T-cell (primary cell): ENCODE measurements at regions not wholly inside any gene's neighbourhood (a gene's known extent, or its start where the extent isn't known, plus 50 kb on each side); places are given as distances from the start of the nearest gene placed in this dataset.

Experiments used
- ATAC-seq, 4 experiments: fragments of 200-7000 bp in 3 of 4; fragments of 150-1000 bp in 1 of 4; cut with Tn5 transposase; replicated peaks in 1 of 4; 1 replicate in 3 of 4; 2 replicates in 1 of 4; pipeline ENCODE4 v1.10.0; 2021; ENCODE audit warnings: moderate library complexity in 3 of 4, mild to moderate bottlenecking in 2 of 4, moderate number of reproducible peaks in 1 of 4
- CTCF ChIA-PET, 2 donors: fragments of 300-600 bp; sonication (Branson Sonifier 250); formaldehyde crosslinking; loops; one replicate each; lab custom pipeline; 2022; ENCODE audit warnings: antibody characterized with exemption in 2 of 2; lab: Charles Lee
- POLR2A ChIA-PET, 2 donors: fragments of 300-600 bp; sonication (Branson Sonifier 250); formaldehyde crosslinking; loops; one replicate each; lab custom pipeline; 2022; ENCODE audit warnings: antibody characterized with exemption in 2 of 2; lab: Charles Lee
- DNase-seq, 35 experiments: peaks; one replicate each; pipeline versions ENCODE4 v3.0.0 to v3.0.0-alpha.2; 2013 to 2023
- H3K27ac ChIP-seq: one replicate; pipeline ENCODE4 v1.5.1; 2013; ENCODE audit warnings: low read length
- H3K27me3 ChIP-seq, 2 experiments: replicated peaks in 1 of 2; 1 replicate in 1 of 2; 2 replicates in 1 of 2; pipeline versions ENCODE4 v1.6.1 to v1.7.0; 2013; ENCODE audit warnings: low read length in 1 of 2, mixed read lengths in 1 of 2; ENCODE audit not compliant: control insufficient read depth in 2 of 2, insufficient read depth in 2 of 2; ENCODE audit errors: extremely low read depth in 1 of 2
- H3K36me3 ChIP-seq, 2 donors: 1 replicate in 1 of 2; 2 replicates in 1 of 2; pipeline versions ENCODE4 v1.6.1 to v1.7.0; 2013; ENCODE audit warnings: low read length in 1 of 2; ENCODE audit not compliant: control insufficient read depth in 2 of 2, insufficient read depth in 1 of 2; ENCODE audit errors: extremely low read depth in 1 of 2
- H3K4me1 ChIP-seq, 2 experiments: 1 replicate in 1 of 2; 2 replicates in 1 of 2; pipeline versions ENCODE4 v1.6.1 to v1.7.0; 2013; ENCODE audit warnings: low read length in 2 of 2, mixed read lengths in 1 of 2; ENCODE audit not compliant: insufficient read depth in 2 of 2, control insufficient read depth in 1 of 2; ENCODE audit errors: extremely low read depth in 1 of 2
- H3K4me3 ChIP-seq, 2 donors: 1 replicate in 1 of 2; 2 replicates in 1 of 2; pipeline versions ENCODE4 v1.5.1 to v1.7.0; 2013; ENCODE audit warnings: mild to moderate bottlenecking in 2 of 2, low read length in 1 of 2, moderate library complexity in 1 of 2; ENCODE audit not compliant: control insufficient read depth in 1 of 2; ENCODE audit errors: extremely low read depth in 1 of 2
- H3K9me3 ChIP-seq: 2 replicates; pipeline ENCODE4 v1.7.0; 2013
- H3K27ac Mint-ChIP-seq, 2 donors: one replicate each; pipeline ENCODE4 v1.8.0; 2020 to 2021; ENCODE audit warnings: mild to moderate bottlenecking in 2 of 2, mixed read lengths in 2 of 2
- H3K27me3 Mint-ChIP-seq, 2 donors: one replicate each; pipeline ENCODE4 v1.8.0; 2021 to 2022; ENCODE audit warnings: mixed read lengths in 2 of 2
- H3K36me3 Mint-ChIP-seq: one replicate; pipeline ENCODE4 v1.8.0; 2021; ENCODE audit warnings: mixed read lengths
- H3K4me1 Mint-ChIP-seq, 3 donors: one replicate each; pipeline ENCODE4 v1.8.0; 2020 to 2022; ENCODE audit warnings: mixed read lengths in 3 of 3, mild to moderate bottlenecking in 1 of 3
- H3K4me3 Mint-ChIP-seq, 3 donors: one replicate each; pipeline ENCODE4 v1.8.0; 2020 to 2022; ENCODE audit warnings: mild to moderate bottlenecking in 3 of 3, mixed read lengths in 3 of 3, moderate library complexity in 3 of 3
- H3K9me3 Mint-ChIP-seq, 3 donors: one replicate each; pipeline ENCODE4 v1.8.0; 2020 to 2022; ENCODE audit warnings: mixed read lengths in 3 of 3
- WGBS: methylation state at CpG from one replicate; pipeline ENCODE4 v1.1.5; 2013; ENCODE audit warnings: missing lambda C conversion rate; ENCODE audit not compliant: insufficient coverage; 5-methylcytosine and 5-hydroxymethylcytosine counted together

DNA sequence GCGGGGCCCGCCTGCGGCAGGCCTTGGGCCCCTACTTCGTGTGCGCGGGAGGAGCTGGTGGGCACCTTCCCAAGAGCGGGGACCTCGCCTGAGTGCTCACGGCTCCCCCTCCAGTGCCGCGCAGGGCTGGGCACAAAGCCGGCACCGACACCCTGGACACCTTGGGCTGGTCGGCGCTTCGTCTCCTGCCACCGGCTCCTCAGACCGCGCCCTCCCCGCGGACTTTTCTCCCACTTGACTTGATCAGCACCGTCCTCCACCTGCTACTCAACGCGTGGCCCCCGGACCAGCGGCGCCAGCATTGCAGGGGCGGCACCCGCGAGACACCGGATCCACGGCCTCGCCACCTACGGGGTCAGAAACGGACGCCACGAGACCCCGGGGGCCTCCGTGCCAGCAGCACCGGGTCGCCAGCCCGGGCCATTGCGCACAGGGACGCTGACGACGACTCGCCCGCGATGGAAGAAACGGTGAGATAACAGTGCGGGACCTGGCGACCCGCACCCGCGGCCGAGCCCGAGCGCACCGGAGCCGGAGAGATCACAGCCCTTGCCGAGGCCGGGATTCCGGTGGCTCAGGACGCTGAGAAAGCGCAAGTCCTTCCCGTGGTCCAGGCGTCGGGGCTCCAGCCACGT is 154.2 kb downstream of the DLL1 start:
- CTCF ChIA-PET = no interaction called here
- Mint-ChIP-seq H3K27me3 (peaks cover 0 to 10% of the 10 kb centered on the region in 2 donors), H3K4me1 (peaks cover 0 to 7% (median 0%) of the 10 kb centered on the region in 3 donors), H3K27ac (no peak overlapping the region), H3K36me3 (no peaks in the 10 kb centered on the region), H3K4me3 (no peak overlapping the region), H3K9me3 (no peaks in the 10 kb centered on the region)
- POLR2A ChIA-PET = interaction anchor here in 1 of 2 donors (0.6 kb wide), 1 partner anchor 25 kb away, joined by 7 read pairs; no protein-coding TSS in a partner anchor
- ATAC-seq = no peak
- DNase-seq = no peak
- Histone ChIP-seq H3K4me3 (no peak overlapping the region), H3K27me3 (peaks cover 0 to 19% of the 10 kb centered on the region in 2 experiments), H3K4me1 (no peaks in the 10 kb centered on the region), H3K36me3 (no peaks in the 10 kb centered on the region), H3K9me3 (no peaks in the 10 kb centered on the region), H3K27ac (no peak overlapping the region)
- 89% methylated on average over 64 of the region's 69 CpGs for WGBS

DNA sequence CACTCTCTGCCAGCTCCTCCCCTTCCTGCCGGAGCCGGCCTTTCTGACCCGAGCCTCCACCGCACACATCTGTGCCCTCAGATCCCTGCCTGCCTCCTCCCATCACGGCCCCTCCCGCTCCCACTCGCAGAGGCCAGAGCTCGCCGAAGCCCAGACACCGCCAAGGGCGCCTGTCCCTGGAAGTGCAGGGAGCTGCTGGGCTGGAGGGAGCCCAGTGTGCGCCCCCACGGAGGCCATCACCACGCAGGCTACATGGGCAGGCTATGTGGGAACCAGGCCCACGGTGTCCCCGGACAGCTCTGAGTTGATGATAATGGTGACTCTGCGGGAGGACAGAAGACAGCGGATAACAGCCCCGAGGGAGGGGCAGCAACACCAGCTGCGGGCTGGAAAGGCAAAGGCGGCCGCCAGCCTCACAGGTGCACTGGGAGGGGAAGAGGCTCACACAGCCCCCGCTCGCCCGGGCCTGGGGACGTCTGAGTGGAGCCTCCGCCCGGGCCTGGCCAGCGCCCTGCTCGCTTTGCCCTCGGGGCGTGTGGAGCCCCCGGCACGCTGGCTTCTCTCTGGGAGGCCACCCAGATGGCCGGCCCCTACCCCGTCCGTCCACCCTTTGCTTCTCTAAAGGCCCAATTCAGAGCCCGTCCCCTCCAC is 154.9 kb downstream of the DLL1 start:
- peak in 1 of 4 experiments; percentile 15 for ATAC-seq
- POLR2A ChIA-PET = no interaction called here
- H3K27me3 Mint-ChIP-seq = peaks cover 0 to 10% of the 10 kb centered on the region in 2 donors

DNA sequence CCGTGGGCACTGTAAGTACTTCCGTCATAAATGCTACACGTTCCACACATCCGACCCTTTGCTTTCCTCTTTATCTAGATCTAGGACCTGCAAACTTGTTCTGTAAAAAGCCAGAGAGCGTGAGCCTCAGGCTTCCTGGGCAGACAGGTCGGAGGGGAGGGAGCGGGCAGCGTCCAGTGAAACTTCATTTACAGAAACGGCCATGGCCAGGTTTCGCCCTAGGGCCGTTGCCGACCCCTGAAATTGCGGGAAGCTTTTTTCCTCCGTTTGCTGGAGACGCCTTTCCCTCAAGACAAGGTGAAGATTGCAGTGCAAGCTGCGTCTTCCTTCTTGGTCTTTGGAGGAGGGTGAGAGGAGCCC is 155.4 kb downstream of the DLL1 start:
- WGBS = 82% methylated on average over 14 of the region's 16 CpGs

More for the DNA sequence above, 154.9 kb downstream of the DLL1 start:
- Mint-ChIP-seq H3K4me1 (peaks cover 0 to 7% (median 0%) of the 10 kb centered on the region in 3 donors), H3K27ac (no peak overlapping the region), H3K36me3 (no peaks in the 10 kb centered on the region), H3K4me3 (peak overlapping the region in 1 of 3 donors; percentile 61), H3K9me3 (no peaks in the 10 kb centered on the region)
- H3K27me3 ChIP-seq = peaks cover 0 to 23% of the 10 kb centered on the region in 2 experiments
- no peaks in the 10 kb centered on the region for H3K9me3 ChIP-seq
- no peak overlapping the region for H3K27ac ChIP-seq
- no peak overlapping the region for H3K4me3 ChIP-seq
- DNase-seq = no peak
- no peaks in the 10 kb centered on the region for H3K36me3 ChIP-seq
- 82% methylated on average over 32 of the region's 38 CpGs for WGBS
- CTCF ChIA-PET = no interaction called here
- no peaks in the 10 kb centered on the region for H3K4me1 ChIP-seq

DNA sequence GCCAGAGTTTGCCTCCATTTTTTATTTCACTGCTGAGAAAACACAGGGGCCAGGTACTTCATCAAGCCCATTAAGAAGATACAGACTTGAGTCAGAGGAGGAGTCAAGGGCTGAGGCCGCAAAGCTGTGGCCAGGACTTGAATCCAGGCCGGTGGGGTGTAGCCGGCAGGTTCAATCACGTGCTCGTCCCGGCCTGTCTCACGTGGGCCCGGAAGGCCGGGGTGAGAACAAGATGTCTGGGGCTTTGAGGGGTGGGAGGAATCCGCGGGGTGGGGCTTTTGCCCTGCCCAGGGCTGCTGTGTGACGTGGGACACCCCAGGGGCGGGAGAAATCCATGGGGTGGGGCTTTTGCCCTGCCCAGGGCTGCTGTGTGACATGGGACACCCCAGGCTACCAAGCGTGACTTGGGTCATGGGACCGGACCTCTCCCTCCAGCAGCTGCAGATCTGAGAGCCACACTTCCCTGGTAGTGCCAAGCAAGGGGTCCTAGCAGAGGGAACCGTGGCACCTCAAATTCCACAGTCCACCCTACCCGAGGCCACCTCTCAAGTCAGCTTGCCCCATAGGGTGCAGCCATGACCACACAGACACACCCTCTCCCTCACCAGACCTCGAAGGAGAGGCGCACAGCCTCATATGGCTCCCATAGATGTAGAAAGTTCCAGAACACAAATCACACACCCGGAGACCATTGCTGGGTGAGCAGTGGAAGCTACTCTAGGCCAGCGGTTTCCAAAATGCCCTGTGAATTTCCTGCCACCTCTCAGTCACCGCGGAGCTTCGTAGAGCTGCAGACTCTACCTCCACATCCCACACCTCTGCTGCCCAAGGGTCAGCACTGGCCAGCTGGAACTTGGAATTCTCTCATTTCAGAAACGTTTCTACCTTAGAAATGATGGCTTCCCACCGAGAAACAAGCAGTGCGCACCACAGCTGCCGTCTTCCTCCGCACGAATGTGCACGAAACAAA is 156.1 kb downstream of the DLL1 start:
- Histone ChIP-seq H3K27me3 (peaks cover 0 to 26% of the 10 kb centered on the region in 2 experiments), H3K4me1 (no peaks in the 10 kb centered on the region), H3K4me3 (no peak overlapping the region), H3K27ac (no peak overlapping the region), H3K36me3 (no peaks in the 10 kb centered on the region), H3K9me3 (no peaks in the 10 kb centered on the region)
- ChIA-PET CTCF (no interaction called here), POLR2A (no interaction called here)
- Mint-ChIP-seq H3K4me3 (peak overlapping the region in 1 of 3 donors; percentile 61), H3K27me3 (peaks cover 0 to 10% of the 10 kb centered on the region in 2 donors), H3K4me1 (peaks cover 0 to 7% (median 0%) of the 10 kb centered on the region in 3 donors), H3K27ac (no peak overlapping the region), H3K9me3 (no peaks in the 10 kb centered on the region), H3K36me3 (no peaks in the 10 kb centered on the region)
- WGBS = 85% methylated on average over 23 of the region's 31 CpGs
- peak in 1 of 35 experiments; percentile 10 for DNase-seq
- ATAC-seq = no peak

More for the DNA sequence above, 155.4 kb downstream of the DLL1 start:
- H3K36me3 Mint-ChIP-seq = no peaks in the 10 kb centered on the region
- peaks cover 0 to 7% (median 0%) of the 10 kb centered on the region in 3 donors for H3K4me1 Mint-ChIP-seq
- ChIA-PET CTCF (no interaction called here), POLR2A (no interaction called here)
- peak overlapping the region in 1 of 3 donors; percentile 61 for H3K4me3 Mint-ChIP-seq
- Histone ChIP-seq H3K9me3 (no peaks in the 10 kb centered on the region), H3K36me3 (no peaks in the 10 kb centered on the region), H3K27ac (no peak overlapping the region), H3K4me1 (no peaks in the 10 kb centered on the region), H3K4me3 (no peak overlapping the region), H3K27me3 (peaks cover 0 to 26% of the 10 kb centered on the region in 2 experiments)
- ATAC-seq (no peak), DNase-seq (no peak)
- peaks cover 0 to 10% of the 10 kb centered on the region in 2 donors for H3K27me3 Mint-ChIP-seq
- no peak overlapping the region for H3K27ac Mint-ChIP-seq
- no peaks in the 10 kb centered on the region for H3K9me3 Mint-ChIP-seq

DNA sequence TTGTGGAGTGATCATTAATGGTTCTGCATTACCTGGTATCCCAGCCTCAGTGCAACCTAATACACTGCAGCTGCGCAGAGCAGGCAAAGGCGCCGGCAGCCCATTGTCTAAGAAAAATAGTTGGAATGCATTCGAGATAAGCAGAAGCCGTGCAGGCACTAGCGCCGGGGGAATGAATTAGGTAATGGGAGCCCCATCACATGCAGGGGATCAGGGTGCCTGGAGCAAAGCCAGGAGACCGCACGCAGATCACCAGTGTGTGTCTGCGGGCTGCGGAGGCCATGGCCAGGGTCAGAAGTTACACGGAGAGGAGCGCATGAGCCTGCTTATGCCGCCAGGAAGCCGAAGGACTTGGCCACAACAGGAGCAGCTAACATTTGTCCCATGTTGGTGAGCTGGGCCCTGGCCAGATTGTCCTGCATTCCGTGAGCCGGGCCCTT is 156.8 kb downstream of the DLL1 start:
- no peak overlapping the region for H3K27ac ChIP-seq
- Mint-ChIP-seq H3K27ac (no peak overlapping the region), H3K4me3 (peak overlapping the region in 1 of 3 donors; percentile 40), H3K27me3 (peaks cover 0 to 12% of the 10 kb centered on the region in 2 donors), H3K36me3 (no peaks in the 10 kb centered on the region), H3K9me3 (no peaks in the 10 kb centered on the region), H3K4me1 (peaks cover 0 to 7% (median 0%) of the 10 kb centered on the region in 3 donors)
- H3K27me3 ChIP-seq = peaks cover 0 to 26% of the 10 kb centered on the region in 2 experiments
- ChIA-PET POLR2A (no interaction called here), CTCF (no interaction called here)
- no peaks in the 10 kb centered on the region for H3K4me1 ChIP-seq
- 90% methylated on average over 17 of the region's 17 CpGs for WGBS
- DNase-seq (no peak), ATAC-seq (no peak)
- H3K36me3 ChIP-seq = no peaks in the 10 kb centered on the region
- H3K9me3 ChIP-seq = no peaks in the 10 kb centered on the region
- H3K4me3 ChIP-seq = no peak overlapping the region

DNA sequence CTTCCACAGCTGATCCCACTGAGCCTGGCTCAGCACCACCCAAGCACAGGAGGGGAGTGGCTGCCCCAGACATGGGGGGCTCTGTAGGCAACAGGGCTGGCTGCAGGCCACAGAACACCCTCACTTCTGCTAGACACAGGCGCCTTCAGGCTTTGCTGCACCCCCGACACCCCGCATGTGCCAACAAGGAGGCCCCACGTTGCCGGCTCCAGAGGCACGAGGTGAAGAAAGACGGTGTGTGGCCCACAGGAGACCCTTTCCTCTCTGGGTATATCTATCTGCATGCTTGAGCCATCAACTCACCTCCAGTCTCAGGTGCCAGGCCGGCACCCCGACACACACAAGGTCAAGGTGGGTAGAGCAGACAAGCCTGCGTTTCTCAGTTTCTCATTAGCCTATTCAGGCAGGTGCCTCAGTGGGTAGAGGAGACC is 158.3 kb downstream of the DLL1 start:
- H3K4me1 Mint-ChIP-seq = peaks cover 0 to 7% (median 0%) of the 10 kb centered on the region in 3 donors
- no peak for DNase-seq
- CTCF ChIA-PET = no interaction called here

More for the DNA sequence above, 158.3 kb downstream of the DLL1 start:
- H3K4me1 ChIP-seq = no peaks in the 10 kb centered on the region
- H3K27me3 ChIP-seq = peaks cover 0 to 26% of the 10 kb centered on the region in 2 experiments
- no peak overlapping the region for H3K4me3 ChIP-seq
- H3K9me3 ChIP-seq = no peaks in the 10 kb centered on the region
- Mint-ChIP-seq H3K27me3 (peaks cover 0 to 12% of the 10 kb centered on the region in 2 donors), H3K9me3 (no peaks in the 10 kb centered on the region), H3K27ac (no peak overlapping the region), H3K4me3 (no peak overlapping the region), H3K36me3 (no peaks in the 10 kb centered on the region)
- POLR2A ChIA-PET = interaction anchor here in 1 of 2 donors (0.5 kb wide), 1 partner anchor 108 kb away, joined by 3 read pairs; no protein-coding TSS in a partner anchor
- no peaks in the 10 kb centered on the region for H3K36me3 ChIP-seq
- WGBS = 98% methylated on average over 5 of the region's 10 CpGs
- ATAC-seq = no peak
- H3K27ac ChIP-seq = no peak overlapping the region
